HT1080 (cell line): ENCODE measurements at regions not wholly inside any gene's neighbourhood (a gene's known extent, or its start where the extent isn't known, plus 50 kb on each side); places are given as distances from the start of the nearest gene placed in this dataset.

Experiments
- DNase-seq: peaks from one replicate; pipeline ENCODE4 v3.0.0-alpha.2; 2015; ENCODE audit warnings: low read depth

- no peak for DNase-seq
Measured at GRCh38 chr2:138433995-138434951, 67.3 kb upstream of the SPOPL start.

GRCh38 chr2:138435701-138436100 is 65.9 kb upstream of the SPOPL start:
- DNase-seq: no peak

- no peak for DNase-seq
Measured at GRCh38 chr2:138439733-138440132, 61.8 kb upstream of the SPOPL start.

GRCh38 chr2:138440759-138441158 is 60.8 kb upstream of the SPOPL start:
- DNase-seq: no peak

GRCh38 chr2:138441916-138442315 is 59.7 kb upstream of the SPOPL start:
- DNase-seq: no peak

GRCh38 chr2:138444411-138444810 is 57.2 kb upstream of the SPOPL start:
- DNase-seq: no peak

GRCh38 chr2:138445227-138445626 is 56.3 kb upstream of the SPOPL start:
- no peak for DNase-seq

GRCh38 chr2:138446043-138446442 is 55.5 kb upstream of the SPOPL start:
- no peak for DNase-seq

- DNase-seq: no peak
Measured at GRCh38 chr2:138447889-138448570, 53.5 kb upstream of the SPOPL start.
